H9 (cell line): ENCODE measurements at regions not wholly inside any gene's neighbourhood (a gene's known extent, or its start where the extent isn't known, plus 50 kb on each side); places are given as distances from the start of the nearest gene placed in this dataset.

Source experiments
- DNase-seq: peaks from one replicate; pipeline ENCODE4 v3.0.0-alpha.2; 2017
- H2AFZ ChIP-seq: one replicate; pipeline ENCODE4 v1.6.1; 2013; ENCODE audit warnings: mild to moderate bottlenecking, low read length, control low read depth, moderate library complexity
- H2AK5ac ChIP-seq: 2 replicates; pipeline ENCODE4 v1.6.1; 2013; ENCODE audit warnings: low read length, control low read depth, mixed read lengths; ENCODE audit not compliant: insufficient read length
- H2BK120ac ChIP-seq: one replicate; pipeline ENCODE4 v1.6.1; 2013; ENCODE audit warnings: low read depth, mild to moderate bottlenecking, low read length, control low read depth, inconsistent platforms; ENCODE audit not compliant: poor library complexity, severe bottlenecking
- H2BK12ac ChIP-seq: 2 replicates; pipeline ENCODE4 v1.6.1; 2013; ENCODE audit warnings: low read length, control low read depth, mixed read lengths, low read depth; ENCODE audit not compliant: insufficient read length
- H2BK15ac ChIP-seq: 2 replicates; pipeline ENCODE4 v1.6.1; 2013; ENCODE audit warnings: low read depth, low read length, control low read depth
- H2BK20ac ChIP-seq: one replicate; pipeline ENCODE4 v1.6.1; 2013; ENCODE audit warnings: low read depth, mild to moderate bottlenecking, low read length, control low read depth, inconsistent platforms; ENCODE audit not compliant: poor library complexity, severe bottlenecking
- H2BK5ac ChIP-seq: 2 replicates; pipeline ENCODE4 v1.6.1; 2013; ENCODE audit warnings: low read length, control low read depth, mixed read lengths; ENCODE audit not compliant: insufficient read length
- H3K14ac ChIP-seq: 2 replicates; pipeline ENCODE4 v1.6.1; 2013; ENCODE audit warnings: low read length, control low read depth; ENCODE audit not compliant: insufficient read depth
- H3K18ac ChIP-seq: 2 replicates; pipeline ENCODE4 v1.6.1; 2013; ENCODE audit warnings: low read depth, mild to moderate bottlenecking, mixed read lengths, low read length, control low read depth; ENCODE audit not compliant: insufficient read length
- H3K23ac ChIP-seq: 2 replicates; pipeline ENCODE4 v1.6.1; 2013; ENCODE audit warnings: low read length, control low read depth, mixed read lengths, low read depth; ENCODE audit not compliant: insufficient read length
- H3K23me2 ChIP-seq: 2 replicates; pipeline ENCODE4 v1.6.1; 2013; ENCODE audit warnings: low read depth, mild to moderate bottlenecking, mixed read lengths, low read length, control low read depth; ENCODE audit not compliant: insufficient read length, poor library complexity, severe bottlenecking
- H3K27ac ChIP-seq: 2 replicates; pipeline ENCODE4 v1.5.1; 2013; ENCODE audit warnings: low read length, control low read depth, mixed read lengths, low read depth; ENCODE audit not compliant: insufficient read length
- H3K27me3 ChIP-seq: 2 replicates; pipeline ENCODE4 v1.6.1; 2013; ENCODE audit warnings: low read length, control low read depth, inconsistent platforms; ENCODE audit not compliant: insufficient read depth
- H3K4ac ChIP-seq: 2 replicates; pipeline ENCODE4 v1.6.1; 2013; ENCODE audit warnings: low read depth, mild to moderate bottlenecking, control low read depth, inconsistent platforms, low read length, moderate library complexity
- H3K4me1 ChIP-seq: 2 replicates; pipeline ENCODE4 v1.6.1; 2013; ENCODE audit warnings: low read length, control low read depth, inconsistent platforms; ENCODE audit not compliant: insufficient read depth
- H3K4me2 ChIP-seq: 2 replicates; pipeline ENCODE4 v1.6.1; 2013; ENCODE audit warnings: low read length, control low read depth, mixed read lengths; ENCODE audit not compliant: insufficient read length, insufficient read depth
- H3K56ac ChIP-seq: 2 replicates; pipeline ENCODE4 v1.6.1; 2013; ENCODE audit warnings: low read depth, mild to moderate bottlenecking, mixed read lengths, low read length, control low read depth; ENCODE audit not compliant: insufficient read length
- H3K79me1 ChIP-seq: 2 replicates; pipeline ENCODE4 v1.6.1; 2013; ENCODE audit warnings: low read depth, mild to moderate bottlenecking, moderate library complexity, low read length, control low read depth, inconsistent platforms; ENCODE audit not compliant: insufficient read depth, poor library complexity, severe bottlenecking
- H3K79me2 ChIP-seq: 2 replicates; pipeline ENCODE4 v1.6.1; 2013; ENCODE audit warnings: low read length, control low read depth, inconsistent platforms; ENCODE audit not compliant: insufficient read depth
- H3K9ac ChIP-seq: 2 replicates; pipeline ENCODE4 v1.6.1; 2013; ENCODE audit warnings: low read length, control low read depth, mixed read lengths; ENCODE audit not compliant: insufficient read length; ENCODE audit errors: extremely low read depth
- H3K9me3 ChIP-seq: one replicate; pipeline ENCODE4 v1.6.1; 2013; ENCODE audit warnings: low read depth, low read length, inconsistent platforms; ENCODE audit not compliant: control insufficient read depth
- H3T11ph ChIP-seq: one replicate; pipeline ENCODE4 v1.6.1; 2013; ENCODE audit warnings: mild to moderate bottlenecking, low read length, control low read depth, inconsistent platforms
- H4K20me1 ChIP-seq: one replicate; pipeline ENCODE4 v1.6.1; 2013; ENCODE audit not compliant: control insufficient read depth, insufficient read length, insufficient read depth
- H4K5ac ChIP-seq: 2 replicates; pipeline ENCODE4 v1.6.1; 2013; ENCODE audit warnings: low read depth, mild to moderate bottlenecking, mixed read lengths, low read length, control low read depth; ENCODE audit not compliant: insufficient read length
- H4K8ac ChIP-seq: replicated peaks from 2 replicates; pipeline ENCODE4 v1.6.1; 2013; ENCODE audit warnings: low read length, control low read depth, mixed read lengths, low read depth; ENCODE audit not compliant: insufficient read length
- H4K91ac ChIP-seq: 2 replicates; pipeline ENCODE4 v1.6.1; 2013; ENCODE audit warnings: low read depth, mild to moderate bottlenecking, moderate library complexity, mixed read lengths, low read length, control low read depth; ENCODE audit not compliant: insufficient read length
- H3K27ac Mint-ChIP-seq, 3 experiments: 2 replicates in 2 of 3; 3 replicates in 1 of 3; pipeline ENCODE4 v1.8.0; 2020 to 2021; ENCODE audit warnings: mixed read lengths in 3 of 3, mild to moderate bottlenecking in 1 of 3, moderate library complexity in 1 of 3
- H3K27me3 Mint-ChIP-seq: 2 replicates; pipeline ENCODE4 v1.8.0; 2021; ENCODE audit warnings: low read depth, mild to moderate bottlenecking, moderate library complexity, mixed read lengths
- H3K36me3 Mint-ChIP-seq, 3 experiments: 2 replicates in 2 of 3; 3 replicates in 1 of 3; pipeline ENCODE4 v1.8.0; 2020 to 2021; ENCODE audit warnings: low read depth in 3 of 3, mixed read lengths in 3 of 3; ENCODE audit not compliant: insufficient read depth in 1 of 3
- H3K4me1 Mint-ChIP-seq, 2 experiments: 2 replicates each; pipeline ENCODE4 v1.8.0; 2020; ENCODE audit warnings: mixed read lengths in 2 of 2
- H3K4me3 Mint-ChIP-seq, 2 experiments: 2 replicates in 1 of 2; 3 replicates in 1 of 2; pipeline ENCODE4 v1.8.0; 2020 to 2021; ENCODE audit warnings: mild to moderate bottlenecking in 2 of 2, mixed read lengths in 2 of 2, moderate library complexity in 1 of 2
- H3K9me3 Mint-ChIP-seq, 2 experiments: 2 replicates in 1 of 2; 3 replicates in 1 of 2; pipeline ENCODE4 v1.8.0; 2020; ENCODE audit warnings: mild to moderate bottlenecking in 2 of 2, mixed read lengths in 2 of 2, moderate library complexity in 1 of 2
- WGBS: extraction: QIAGEN DNeasy Blood & Tissue Kit; methylation state at CpG from one replicate; pipeline ENCODE4 v1.1.7; 2013; ENCODE audit warnings: missing lambda C conversion rate, low lambda C conversion rate, mixed read lengths; ENCODE audit not compliant: insufficient read length; ENCODE audit errors: extremely low coverage; 5-methylcytosine and 5-hydroxymethylcytosine counted together
- TF ChIP-seq, protein P1 (sequence below): fragments of 200-600 bp; sonication (generic); conservative IDR thresholded peaks from 3 replicates; pipeline ENCODE4 v1.8.0; 2021; ENCODE audit warnings: antibody characterized with exemption, mild to moderate bottlenecking

DNA sequence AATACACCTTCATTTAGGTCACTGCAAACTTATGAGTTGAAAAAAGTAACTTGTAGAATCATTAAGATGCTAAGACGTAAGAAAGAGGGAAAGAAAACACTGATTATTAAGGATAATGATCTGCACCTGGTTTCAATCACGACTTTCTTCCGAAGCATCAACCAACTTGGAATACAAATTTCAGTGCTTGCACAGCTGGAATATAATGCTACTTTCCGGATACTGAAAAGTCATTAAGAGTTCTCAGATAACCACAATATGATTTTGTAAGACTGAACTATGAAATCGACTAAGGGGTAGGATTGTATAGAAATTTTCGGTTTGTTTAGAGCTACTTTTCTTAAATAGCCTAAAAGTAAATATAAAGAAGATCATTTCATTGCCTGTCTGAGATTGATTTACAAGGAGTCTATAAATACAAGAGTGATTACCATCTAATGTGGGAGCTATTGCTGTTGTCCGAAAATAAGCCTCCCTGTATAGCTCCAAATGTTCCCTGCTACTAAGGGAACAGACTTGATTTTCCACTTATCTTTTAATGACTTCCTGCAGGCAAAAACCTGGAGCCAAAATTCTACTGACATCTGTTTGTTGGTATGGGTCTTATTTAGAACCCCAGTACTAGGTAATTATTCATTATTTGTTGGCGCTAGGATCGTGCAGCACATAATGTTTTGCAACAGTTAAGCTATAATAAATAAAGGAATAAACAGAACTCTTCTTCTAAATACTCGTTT lies 673.3 kb downstream of the KCNT2 start:
- peaks cover 3 to 4% of the 10 kb centered on the region in 2 experiments for H3K4me1 Mint-ChIP-seq
- no peaks in the 10 kb centered on the region for H3K36me3 Mint-ChIP-seq
- no peak overlapping the region for H3K18ac ChIP-seq
- no peak overlapping the region for H2BK20ac ChIP-seq
- H3K14ac ChIP-seq = no peak overlapping the region
- no peak overlapping the region for H4K5ac ChIP-seq
- H2BK12ac ChIP-seq = no peak overlapping the region
- H2BK5ac ChIP-seq = no peak overlapping the region
- no peaks in the 10 kb centered on the region for H3K27me3 ChIP-seq
- no peak overlapping the region for H3K4ac ChIP-seq
- no peak overlapping the region for H3K27ac Mint-ChIP-seq
- TF ChIP-seq, protein P1, sequence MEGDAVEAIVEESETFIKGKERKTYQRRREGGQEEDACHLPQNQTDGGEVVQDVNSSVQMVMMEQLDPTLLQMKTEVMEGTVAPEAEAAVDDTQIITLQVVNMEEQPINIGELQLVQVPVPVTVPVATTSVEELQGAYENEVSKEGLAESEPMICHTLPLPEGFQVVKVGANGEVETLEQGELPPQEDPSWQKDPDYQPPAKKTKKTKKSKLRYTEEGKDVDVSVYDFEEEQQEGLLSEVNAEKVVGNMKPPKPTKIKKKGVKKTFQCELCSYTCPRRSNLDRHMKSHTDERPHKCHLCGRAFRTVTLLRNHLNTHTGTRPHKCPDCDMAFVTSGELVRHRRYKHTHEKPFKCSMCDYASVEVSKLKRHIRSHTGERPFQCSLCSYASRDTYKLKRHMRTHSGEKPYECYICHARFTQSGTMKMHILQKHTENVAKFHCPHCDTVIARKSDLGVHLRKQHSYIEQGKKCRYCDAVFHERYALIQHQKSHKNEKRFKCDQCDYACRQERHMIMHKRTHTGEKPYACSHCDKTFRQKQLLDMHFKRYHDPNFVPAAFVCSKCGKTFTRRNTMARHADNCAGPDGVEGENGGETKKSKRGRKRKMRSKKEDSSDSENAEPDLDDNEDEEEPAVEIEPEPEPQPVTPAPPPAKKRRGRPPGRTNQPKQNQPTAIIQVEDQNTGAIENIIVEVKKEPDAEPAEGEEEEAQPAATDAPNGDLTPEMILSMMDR = no peak
- H3K27me3 Mint-ChIP-seq = no peaks in the 10 kb centered on the region
- H3K23ac ChIP-seq = no peak overlapping the region
- no peaks in the 10 kb centered on the region for H3K79me1 ChIP-seq
- H2AK5ac ChIP-seq = no peak overlapping the region
- H3K4me1 ChIP-seq = no peaks in the 10 kb centered on the region; the same call in 1 of the 2 replicates
- no peak overlapping the region for H3K27ac ChIP-seq
- H2AFZ ChIP-seq = no peak overlapping the region
- no peak overlapping the region for H3K9ac ChIP-seq
- no peaks in the 10 kb centered on the region for H3K23me2 ChIP-seq
- no peaks in the 10 kb centered on the region for H3K9me3 Mint-ChIP-seq
- H4K8ac ChIP-seq = no peak overlapping the region
- H2BK15ac ChIP-seq = no peak overlapping the region
- WGBS = no CpG with 5 or more reads among the region's 10 CpGs
- no peak overlapping the region for H3K4me3 Mint-ChIP-seq
- no peak overlapping the region for H3T11ph ChIP-seq
- no peaks in the 10 kb centered on the region for H4K20me1 ChIP-seq
- no peaks in the 10 kb centered on the region for H3K79me2 ChIP-seq
- H4K91ac ChIP-seq = no peak overlapping the region
- H3K4me2 ChIP-seq = no peak overlapping the region
- no peak overlapping the region for H3K56ac ChIP-seq
- H2BK120ac ChIP-seq = no peak overlapping the region
- DNase-seq = no peak
- H3K9me3 ChIP-seq = no peaks in the 10 kb centered on the region
